ENCODE measurements at regions not wholly inside any gene's neighbourhood (a gene's known extent, or its start where the extent isn't known, plus 50 kb on each side); places are given as distances from the start of the nearest gene placed in this dataset.

DNA sequence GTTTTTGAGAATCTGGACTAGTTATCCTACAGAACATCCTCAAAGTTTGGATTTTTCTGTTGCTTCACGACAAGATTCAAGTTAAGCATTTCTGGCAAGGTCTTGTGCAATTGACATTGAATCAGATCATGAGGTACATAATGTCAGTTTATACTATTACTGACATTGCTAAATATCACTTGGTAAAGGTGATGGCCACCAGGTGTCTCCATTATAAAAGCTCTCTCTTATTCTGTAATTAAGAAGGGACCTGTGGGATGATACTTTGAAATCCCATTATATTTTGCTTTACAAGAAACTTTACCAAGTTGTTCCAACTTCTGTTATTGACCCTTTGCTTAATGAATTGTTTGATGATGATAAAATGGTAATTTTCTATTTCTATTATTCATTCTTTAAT is 131.0 kb upstream of the ASTN2 start:
- no peaks in the 10 kb centered on the region for H3F3A ChIP-seq (ENCODE audit: insufficient read depth, low read depth)
- no peak for DNase-seq
- no peaks in the 10 kb centered on the region for H3K4me1 ChIP-seq (replicated peaks; ENCODE audit: insufficient read depth)
- H2AFZ ChIP-seq = no peak overlapping the region
- H3K9me2 ChIP-seq (ENCODE audit: insufficient read depth) = no peaks in the 10 kb centered on the region
- TF ChIP-seq EZH2 (IDR thresholded peaks at IDR 0.05; ENCODE audit: low read depth) = no peak
- no peak; the same call in 1 of the 2 replicates for TF ChIP-seq CTCF (conservative IDR thresholded peaks at IDR 0.05)
- H3K79me2 ChIP-seq (ENCODE audit: low read depth) = no peaks in the 10 kb centered on the region
- H3K4me3 ChIP-seq = no peak overlapping the region
- no peak overlapping the region for H3K27ac ChIP-seq
- BruUV-seq (replicated peaks) = no TSS peak
- ChIA-PET CTCF (no interaction called here), POLR2A (ENCODE audit: unreplicated experiment) (no interaction called here)
- H3K27me3 ChIP-seq (ENCODE audit: insufficient read depth, low read depth) = no peaks in the 10 kb centered on the region
- H4K20me1 ChIP-seq (ENCODE audit: insufficient read depth) = no peaks in the 10 kb centered on the region
- intact Hi-C loops (cut with micrococcal nuclease; ENCODE audit: unreplicated experiment) = no loop called here
- no peak overlapping the region for H3K4me2 ChIP-seq
- no peaks in the 10 kb centered on the region for H3K36me3 ChIP-seq (ENCODE audit: low read depth)
- H3K9me3 ChIP-seq (ENCODE audit: insufficient read depth, low read depth) = no peaks in the 10 kb centered on the region

- ChIA-PET POLR2A (ENCODE audit: unreplicated experiment) (no interaction called here), CTCF (no interaction called here)
- no peaks in the 10 kb centered on the region for H3K9me3 ChIP-seq (ENCODE audit: insufficient read depth, low read depth)
- no peak for TF ChIP-seq CTCF (conservative IDR thresholded peaks at IDR 0.05)
- no peak overlapping the region for H3K4me3 ChIP-seq
- no peaks in the 10 kb centered on the region for H4K20me1 ChIP-seq (ENCODE audit: insufficient read depth)
- no peaks in the 10 kb centered on the region for H3K79me2 ChIP-seq (ENCODE audit: low read depth)
- H3K27me3 ChIP-seq (ENCODE audit: insufficient read depth, low read depth) = no peaks in the 10 kb centered on the region
- H3K36me3 ChIP-seq (ENCODE audit: low read depth) = no peaks in the 10 kb centered on the region
- H3K9me2 ChIP-seq (ENCODE audit: insufficient read depth) = no peaks in the 10 kb centered on the region
- no peaks in the 10 kb centered on the region for H3F3A ChIP-seq (ENCODE audit: insufficient read depth, low read depth)
- no peak for DNase-seq
- no TSS peak for BruUV-seq (replicated peaks)
- intact Hi-C loops (cut with micrococcal nuclease; ENCODE audit: unreplicated experiment) = no loop called here
- no peak overlapping the region for H3K4me2 ChIP-seq
- H3K27ac ChIP-seq = no peak overlapping the region
- no peak overlapping the region for H2AFZ ChIP-seq
- H3K4me1 ChIP-seq (replicated peaks; ENCODE audit: insufficient read depth) = no peaks in the 10 kb centered on the region
These were observed 128.2 kb upstream of the ASTN2 start for GRCh38 chr9:117543089-117543488.

GRCh38 chr9:117542021-117542420 is 127.2 kb upstream of the ASTN2 start:
- Histone ChIP-seq H3K79me2 (ENCODE audit: low read depth) (no peaks in the 10 kb centered on the region), H3K27ac (no peak overlapping the region), H3K9me2 (ENCODE audit: insufficient read depth) (no peaks in the 10 kb centered on the region), H3K27me3 (ENCODE audit: insufficient read depth, low read depth) (no peaks in the 10 kb centered on the region), H3K4me2 (no peak overlapping the region), H3F3A (ENCODE audit: insufficient read depth, low read depth) (no peaks in the 10 kb centered on the region), H3K9me3 (ENCODE audit: insufficient read depth, low read depth) (no peaks in the 10 kb centered on the region), H4K20me1 (ENCODE audit: insufficient read depth) (no peaks in the 10 kb centered on the region), H3K4me3 (no peak overlapping the region), H3K36me3 (ENCODE audit: low read depth) (no peaks in the 10 kb centered on the region), H2AFZ (no peak overlapping the region), H3K4me1 (replicated peaks; ENCODE audit: insufficient read depth) (no peaks in the 10 kb centered on the region)
- POLR2A ChIA-PET (ENCODE audit: unreplicated experiment) = no interaction called here
- BruUV-seq (replicated peaks) = no TSS peak
- TF ChIP-seq CTCF (conservative IDR thresholded peaks at IDR 0.05) (no peak), EZH2 (IDR thresholded peaks at IDR 0.05; ENCODE audit: low read depth) (no peak)
- intact Hi-C loops (cut with micrococcal nuclease; ENCODE audit: unreplicated experiment) = no loop called here
- DNase-seq = no peak
- CTCF ChIA-PET = no interaction called here
